ENCODE measurements at regions not wholly inside any gene's neighbourhood (a gene's known extent, or its start where the extent isn't known, plus 50 kb on each side); places are given as distances from the start of the nearest gene placed in this dataset.

DNA sequence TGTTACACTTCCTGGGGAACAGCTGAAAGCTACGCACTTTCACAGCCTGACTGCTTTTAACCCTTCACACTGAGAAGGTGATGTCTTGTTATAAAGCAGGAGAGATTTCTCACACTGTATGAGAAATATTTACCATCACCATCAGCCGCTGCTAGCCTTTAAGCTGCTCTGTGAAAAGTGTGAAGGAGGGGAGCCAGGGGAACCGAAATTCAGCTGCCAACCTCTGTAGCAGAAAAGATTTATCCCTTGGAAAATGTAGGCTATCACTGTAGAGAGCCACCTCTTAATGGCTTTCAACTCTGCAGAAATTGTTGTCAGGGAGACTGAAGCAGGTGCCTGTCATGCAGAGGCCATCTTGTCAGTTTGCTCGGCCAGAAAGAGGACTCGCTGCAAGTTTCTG lies 145.3 kb downstream of the SP3 start:
- no peak for DNase-seq (ENCODE audit: low spot score)

DNA sequence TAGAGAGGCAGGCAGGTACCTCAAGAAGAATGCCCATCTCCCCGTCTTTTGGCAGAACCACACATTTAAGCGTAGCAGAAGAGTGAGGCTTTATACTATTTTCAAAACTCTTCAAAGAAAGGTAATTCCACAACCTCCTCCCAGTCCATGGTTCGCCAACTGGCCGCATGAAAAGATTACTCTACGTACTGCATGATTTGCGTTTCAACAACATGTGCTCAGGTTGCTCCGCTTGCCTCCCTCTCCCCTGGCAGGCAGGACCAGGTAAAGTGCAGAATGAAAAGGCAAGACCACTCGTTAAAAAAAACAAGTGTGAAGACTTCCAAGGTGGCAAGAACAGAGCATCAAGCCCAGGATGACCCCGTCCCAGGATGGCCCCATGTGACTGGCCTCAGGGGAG lies 143.7 kb downstream of the SP3 start:
- no peak for DNase-seq (ENCODE audit: low spot score)

DNA sequence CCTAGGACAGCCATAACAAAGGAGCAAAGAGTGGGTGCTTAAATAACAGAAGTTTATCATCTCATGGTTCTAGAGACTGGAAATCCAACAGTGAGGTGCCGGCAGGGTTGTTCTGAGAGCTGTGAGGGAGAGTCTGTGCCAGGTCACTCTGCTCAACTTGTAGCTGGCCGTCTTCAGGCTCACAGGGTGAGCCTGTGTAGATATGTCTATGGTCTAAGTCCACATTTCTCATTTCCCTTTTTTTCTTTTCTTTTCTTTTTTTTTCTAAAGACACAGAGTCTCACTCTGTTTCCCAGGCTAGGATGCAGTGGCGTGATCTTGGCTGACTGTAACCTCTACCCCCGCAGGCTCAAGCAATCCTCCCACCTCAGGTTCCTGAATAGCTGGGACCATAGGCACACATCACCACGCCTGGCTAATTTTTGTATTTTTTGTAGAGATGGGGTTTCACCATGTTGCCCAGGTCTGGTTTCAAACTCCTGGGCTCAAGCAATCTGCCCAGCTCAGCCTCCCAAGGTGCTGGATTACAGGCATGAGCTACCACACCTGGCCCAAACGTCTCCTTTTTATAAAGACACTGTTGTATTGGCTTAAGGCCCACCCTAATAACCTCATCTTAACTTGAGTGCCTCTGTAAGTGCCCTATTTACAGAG lies 142.2 kb downstream of the SP3 start:
- no peak for DNase-seq (ENCODE audit: low spot score)

DNA sequence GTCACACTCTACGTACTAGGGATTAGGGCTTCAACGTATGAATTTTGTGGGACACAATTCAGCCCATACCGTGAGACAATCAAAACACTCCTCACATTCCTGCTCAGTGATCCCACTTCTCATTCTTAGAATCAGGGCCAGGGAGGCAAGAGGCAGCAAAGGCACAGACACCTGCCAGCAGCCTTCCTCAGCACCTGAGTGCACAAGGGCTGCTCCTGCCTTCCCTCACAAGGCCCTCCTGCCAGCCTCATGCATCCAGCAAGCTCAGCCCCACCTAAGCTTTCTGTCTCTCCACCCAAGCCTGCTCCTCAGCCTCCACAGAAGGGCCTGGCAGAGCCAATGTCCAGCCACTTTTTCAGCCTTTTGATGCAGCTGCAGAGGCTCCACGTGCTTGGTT lies 141.6 kb downstream of the SP3 start:
- DNase-seq (ENCODE audit: low spot score), result no peak

DNA sequence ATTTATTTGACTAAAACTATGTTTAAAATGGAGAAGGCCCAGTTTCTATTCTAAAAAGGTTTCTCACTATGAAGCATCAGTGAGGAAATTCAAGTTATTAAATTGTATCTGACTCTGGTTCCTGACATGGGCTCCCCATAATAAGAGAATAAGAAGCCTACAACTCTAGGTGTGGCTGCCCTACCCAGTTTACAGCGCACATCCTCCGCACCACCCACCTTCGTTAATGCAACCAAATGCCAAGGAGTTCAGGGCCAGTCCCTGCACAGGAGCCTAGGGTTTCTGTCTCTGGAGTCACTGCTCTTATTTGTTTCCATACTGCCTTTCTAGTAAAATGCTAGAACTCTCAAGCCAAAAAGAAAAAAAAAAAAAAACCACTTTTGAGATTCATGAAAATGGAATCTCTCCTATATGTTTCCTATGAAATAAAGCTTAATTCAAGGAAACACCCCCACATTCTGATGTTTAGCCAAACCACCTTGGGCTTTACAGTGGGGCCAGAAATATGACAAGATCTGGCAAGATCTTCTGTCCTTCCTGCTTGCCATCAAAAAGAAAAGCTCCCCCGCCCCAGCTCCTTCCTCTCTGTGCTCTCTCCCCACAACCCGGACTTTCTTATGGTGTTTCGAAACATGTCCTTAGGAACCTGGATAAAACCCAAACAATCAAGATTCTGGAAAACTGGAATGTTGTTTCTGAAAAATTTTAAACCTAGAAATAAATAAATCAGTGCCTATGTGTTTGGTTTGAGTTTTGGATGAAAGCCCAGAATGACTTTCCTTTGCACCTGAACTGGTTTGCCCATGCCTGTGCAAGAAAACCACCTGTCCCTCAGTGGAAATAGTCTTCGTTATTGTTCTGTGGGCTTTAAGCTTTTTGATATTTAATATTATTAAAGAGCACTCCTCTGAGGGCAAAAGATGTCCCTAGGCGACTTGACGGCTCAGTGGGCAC lies 136.7 kb downstream of the SP3 start:
- no peak for DNase-seq (ENCODE audit: low spot score)

DNA sequence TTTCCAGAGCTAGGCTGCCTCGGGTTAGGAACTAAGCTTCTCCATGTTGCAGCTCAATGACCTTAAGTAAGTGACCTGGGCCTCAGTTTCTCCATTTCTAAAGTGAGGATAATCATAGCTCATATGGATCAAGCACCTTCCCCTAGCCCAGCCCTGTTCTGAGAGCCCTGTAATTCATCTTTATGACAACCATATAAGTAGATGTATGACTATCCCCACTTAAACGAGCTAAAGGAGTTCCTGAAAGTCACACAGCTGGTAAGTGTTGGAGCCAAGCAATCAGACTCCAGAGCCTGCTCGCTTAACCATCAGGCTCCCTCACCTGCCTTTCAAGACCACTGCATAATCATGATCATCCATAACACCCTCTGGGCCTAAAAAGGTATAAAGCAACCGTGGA lies 135.4 kb downstream of the SP3 start:
- DNase-seq (ENCODE audit: low spot score), result no peak

DNA sequence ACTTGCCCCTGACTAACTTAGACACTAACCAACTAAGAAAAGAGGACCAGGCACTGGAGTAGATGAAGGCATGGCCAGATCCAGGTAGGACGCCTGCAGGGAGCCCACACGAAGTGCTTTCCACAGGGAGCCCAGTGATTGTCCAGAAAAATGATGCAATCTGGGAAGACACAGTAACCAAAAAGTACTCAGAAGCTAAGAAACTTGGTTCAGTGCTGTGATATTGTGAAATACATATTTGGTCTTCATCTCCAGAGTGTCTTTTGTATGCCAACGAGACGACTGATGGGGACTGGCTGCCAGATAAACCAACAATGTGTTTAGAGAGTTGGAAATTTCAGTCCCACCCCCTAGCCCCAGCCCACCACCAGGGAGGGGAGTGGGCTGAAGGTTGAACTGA lies 135.0 kb downstream of the SP3 start:
- peak; percentile 15 for DNase-seq (ENCODE audit: low spot score)

DNA sequence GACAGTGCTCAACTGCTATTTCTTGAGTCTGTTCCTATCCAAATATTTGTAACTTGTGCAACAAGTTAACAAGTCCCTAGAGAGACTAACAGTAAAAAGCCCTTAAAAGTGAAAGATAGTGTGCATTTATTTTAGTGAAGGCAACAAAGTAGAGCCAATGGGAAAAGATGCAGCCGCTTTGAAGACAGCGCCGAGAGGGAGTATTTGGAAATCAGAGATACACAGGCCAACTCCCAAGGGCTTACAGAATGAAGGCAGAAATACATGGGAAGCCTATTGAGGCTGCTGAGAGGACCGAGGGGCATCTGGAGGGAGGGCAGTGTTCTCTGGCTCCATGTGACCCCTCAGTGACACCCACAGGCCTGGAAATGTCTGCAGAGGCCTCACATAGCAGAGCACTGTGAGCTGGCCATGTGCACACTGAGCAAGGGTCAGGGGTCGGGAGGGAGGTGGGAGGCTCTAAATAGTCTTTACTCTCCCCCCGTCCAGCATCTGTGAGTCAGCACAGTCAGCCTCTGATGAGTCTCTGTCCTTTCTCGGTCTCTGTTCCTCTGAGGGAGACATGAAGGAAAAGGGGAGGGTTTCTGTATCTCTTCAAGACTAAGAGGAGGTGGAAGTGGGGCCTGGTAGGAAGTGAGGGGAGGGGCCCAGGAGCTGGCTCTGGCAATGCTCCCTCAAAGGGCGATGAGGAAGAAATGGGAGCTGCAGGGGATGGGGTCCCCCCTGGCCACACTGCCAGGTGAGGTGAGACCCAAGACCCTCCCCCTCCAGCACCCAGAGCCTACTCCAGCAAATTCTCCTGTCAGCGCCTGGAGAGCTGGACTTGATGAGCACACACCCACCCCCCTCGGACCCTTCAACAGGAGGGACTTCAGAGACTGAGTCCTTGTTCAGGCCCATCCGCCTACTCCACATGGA lies 133.6 kb downstream of the SP3 start:
- peak; percentile 21 for DNase-seq (ENCODE audit: low spot score)

DNA sequence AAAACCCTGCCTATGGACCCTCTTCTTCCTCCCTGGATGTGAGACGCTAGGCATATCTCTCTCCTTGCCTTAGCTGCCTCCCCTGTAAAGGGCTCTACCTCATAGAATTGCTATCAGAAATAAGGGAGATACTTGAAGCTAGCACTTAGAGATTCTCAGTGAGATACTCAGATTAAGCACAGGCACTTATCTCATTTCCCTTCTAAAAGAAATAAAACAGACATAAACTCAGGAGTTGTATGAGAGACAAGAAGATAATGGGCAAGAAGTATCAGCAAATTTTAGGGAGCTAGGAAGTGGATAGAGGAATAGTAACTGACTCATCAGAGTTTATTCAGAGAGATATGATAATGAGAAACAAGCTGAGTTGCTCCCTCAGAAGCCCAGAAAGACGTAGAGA lies 131.0 kb downstream of the SP3 start:
- DNase-seq (ENCODE audit: low spot score), result no peak

DNA sequence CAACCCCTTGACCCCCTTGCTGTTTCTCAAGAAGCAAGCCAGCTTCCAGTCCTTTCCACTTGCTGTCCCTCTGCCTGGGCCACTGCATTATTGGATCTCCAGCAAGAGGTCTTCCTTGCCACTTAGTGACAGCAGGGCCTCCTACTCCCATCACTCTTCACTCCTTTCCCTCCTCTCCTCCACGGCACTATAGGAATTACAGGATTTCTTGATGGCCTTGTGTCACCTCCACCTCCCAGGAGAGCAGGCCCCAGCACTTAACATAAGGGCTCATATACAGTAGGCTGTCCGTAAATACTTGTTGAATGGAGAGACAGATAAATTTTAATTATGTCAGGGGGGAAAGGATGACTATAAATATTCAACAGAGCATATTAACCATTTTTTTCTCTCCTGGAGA lies 129.4 kb downstream of the SP3 start:
- no peak for DNase-seq (ENCODE audit: low spot score)

DNA sequence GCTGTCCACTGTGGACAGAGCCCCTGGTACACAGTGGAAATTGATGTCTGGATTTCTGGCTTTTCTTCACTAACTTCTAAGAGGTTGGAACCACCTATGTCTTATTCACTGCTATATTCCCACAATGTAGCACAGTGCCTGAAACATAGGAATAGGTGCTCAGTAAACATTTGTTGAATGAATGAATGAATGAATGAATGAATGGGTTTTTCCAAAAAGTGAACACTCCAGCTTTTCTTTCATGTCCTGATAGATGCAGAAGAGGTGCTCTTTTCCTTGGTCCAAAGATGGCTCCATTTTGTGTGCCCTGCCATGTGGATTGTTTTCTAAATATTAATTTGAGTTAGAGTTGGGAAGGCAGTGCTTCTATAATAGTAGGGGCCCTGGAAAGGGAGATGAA lies 124.1 kb downstream of the SP3 start:
- no peak for DNase-seq (ENCODE audit: low spot score)

DNA sequence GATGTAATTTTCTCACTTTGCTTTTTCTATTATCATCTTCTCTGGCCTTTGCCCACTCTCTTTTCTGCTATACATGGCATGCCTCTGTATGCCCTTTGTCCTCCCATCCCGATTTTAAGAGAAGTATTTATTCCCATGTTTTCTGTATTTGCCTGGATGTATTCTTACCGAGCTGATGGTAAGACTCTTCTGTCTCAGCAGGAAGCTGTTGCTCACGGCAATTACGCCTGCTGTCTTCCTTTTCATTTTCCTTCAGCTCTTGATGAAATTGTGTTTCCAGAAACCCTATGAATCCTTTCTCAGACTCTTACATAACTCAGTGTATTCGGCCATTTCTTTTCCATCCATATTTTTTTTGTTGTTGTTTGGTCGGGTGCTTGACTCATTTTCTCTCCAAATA lies 121.6 kb downstream of the SP3 start:
- no peak for DNase-seq (ENCODE audit: low spot score)

DNA sequence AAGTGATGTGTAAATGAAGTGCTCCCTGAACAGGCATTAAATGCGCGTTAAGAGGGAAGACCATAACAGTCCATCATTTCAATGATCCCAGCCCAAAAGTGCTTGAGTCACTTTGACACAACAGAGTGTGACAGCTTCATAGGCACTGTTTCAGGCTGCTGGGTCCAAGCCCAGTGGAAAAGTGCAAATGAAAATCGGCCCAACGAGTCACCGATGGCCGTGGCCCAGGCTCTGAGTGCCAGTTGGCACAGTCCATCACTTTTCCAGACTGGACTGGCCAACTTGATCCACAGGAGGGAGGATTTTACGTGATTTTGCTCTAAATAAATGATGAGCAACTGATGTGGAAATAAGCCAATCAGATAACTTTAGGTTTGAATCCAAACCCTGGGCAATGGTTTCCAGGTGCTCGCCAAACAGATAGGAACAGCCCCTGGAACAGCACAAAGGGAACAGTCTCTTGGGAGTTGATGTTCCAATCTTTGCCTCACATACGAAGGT lies 114.0 kb downstream of the SP3 start:
- DNase-seq (ENCODE audit: low spot score), result peak; percentile 40

DNA sequence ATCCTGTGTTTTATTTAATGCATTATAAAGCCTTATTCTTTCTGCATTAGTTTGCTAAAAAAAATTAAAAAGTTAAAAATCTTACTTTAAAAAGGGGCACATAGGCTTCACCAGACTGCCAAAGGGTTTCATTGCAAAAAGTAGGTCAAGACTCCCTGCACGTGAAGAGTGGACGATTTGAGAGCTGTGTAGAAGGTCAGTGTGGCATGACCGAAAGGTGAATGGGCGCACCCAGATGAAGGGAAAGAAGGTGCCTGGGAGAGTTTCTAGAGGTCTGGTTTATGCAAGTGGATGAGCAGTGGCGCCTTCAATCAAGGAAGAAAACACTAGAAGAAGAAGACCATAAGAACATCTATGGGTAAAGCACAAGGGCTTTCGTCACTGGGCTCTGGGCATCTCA lies 111.0 kb downstream of the SP3 start:
- DNase-seq (ENCODE audit: low spot score), result no peak

DNA sequence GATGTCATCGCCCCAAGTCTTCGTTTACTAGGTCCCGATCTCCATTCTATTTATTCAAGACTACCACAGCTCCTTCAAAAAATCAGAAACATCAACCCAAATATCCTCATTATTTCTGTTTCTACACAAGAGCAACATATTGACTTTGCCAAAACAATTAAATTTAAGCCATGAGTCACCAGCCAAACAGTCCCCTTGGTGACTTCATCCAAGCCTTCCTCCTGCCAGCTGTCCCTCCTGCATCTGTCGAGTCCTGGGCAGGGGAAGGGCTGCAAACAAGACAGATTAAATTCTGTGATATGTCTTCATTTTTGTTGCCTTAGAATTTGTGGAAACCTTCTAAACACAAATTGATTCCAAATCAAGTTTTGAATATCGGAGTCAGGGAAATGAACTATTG lies 110.3 kb downstream of the SP3 start:
- peak; percentile 82 for DNase-seq (ENCODE audit: low spot score)

DNA sequence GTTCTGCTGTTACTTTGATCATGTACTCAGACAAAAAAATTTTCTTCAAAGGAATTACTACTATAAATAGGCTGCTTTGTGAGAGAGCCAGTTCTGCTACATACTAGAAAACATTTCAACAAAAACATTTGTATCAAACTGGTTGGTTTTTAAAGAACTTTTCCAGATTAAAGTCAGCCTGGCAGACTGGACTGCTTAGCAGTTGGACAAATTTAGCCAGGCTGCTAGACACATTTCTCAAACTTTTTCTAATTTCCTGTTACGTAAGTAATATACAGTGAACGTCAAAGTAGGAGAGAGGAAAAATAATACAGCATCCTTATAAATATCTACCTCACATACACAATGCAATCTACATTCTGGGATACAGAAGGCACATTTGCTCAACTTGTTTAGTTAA lies 109.5 kb downstream of the SP3 start:
- DNase-seq (ENCODE audit: low spot score), result no peak
